HEK293 (cell line): ENCODE measurements at regions not wholly inside any gene's neighbourhood (a gene's known extent, or its start where the extent isn't known, plus 50 kb on each side); places are given as distances from the start of the nearest gene placed in this dataset.

Experiments
- CTCF ChIP-seq: fragments of 450-650 bp; formaldehyde crosslinking; IDR thresholded peaks from 2 replicates; pipeline ENCODE4 v1.5.1; 2016; ENCODE audit warnings: missing biosample characterization, missing genetic modification characterization
- HOXC10 ChIP-seq: sonication (generic); formaldehyde crosslinking; IDR thresholded peaks from 2 replicates; pipeline ENCODE4 v1.8.1; 2023; ENCODE audit warnings: mild to moderate bottlenecking, missing genetic modification reagents
- SP2 ChIP-seq: fragments of 450-650 bp; formaldehyde crosslinking; IDR thresholded peaks from 2 replicates; pipeline ENCODE4 v1.5.1; 2016; ENCODE audit warnings: missing biosample characterization, missing genetic modification characterization
- ZNF37A ChIP-seq: fragments of 450-650 bp; IDR thresholded peaks from 2 replicates; pipeline ENCODE4 v1.5.1; 2018; ENCODE audit warnings: missing biosample characterization, missing genetic modification characterization
- ZNF449 ChIP-seq: fragments of 450-650 bp; formaldehyde crosslinking; IDR thresholded peaks from 2 replicates; pipeline ENCODE4 v1.5.1; 2017; ENCODE audit warnings: missing biosample characterization, mild to moderate bottlenecking, missing genetic modification characterization, moderate library complexity
- ZNF639 ChIP-seq: fragments of 450-650 bp; formaldehyde crosslinking; IDR thresholded peaks from 2 replicates; pipeline ENCODE4 v1.5.1; 2016; ENCODE audit warnings: missing biosample characterization, missing genetic modification characterization
- ZSCAN23 ChIP-seq: fragments of 450-650 bp; formaldehyde crosslinking; IDR thresholded peaks from 2 replicates; pipeline ENCODE4 v1.5.1; 2016; ENCODE audit warnings: missing biosample characterization, missing genetic modification characterization

GRCh38 chr15:96089405-96090058 lies 241.0 kb upstream of the NR2F2 start:
- TF ChIP-seq ZNF449 (tag by site-specific recombination) (no peak), CTCF (tag by site-specific recombination) (no peak), SP2 (tag by site-specific recombination) (no peak), ZNF37A (no peak), ZSCAN23 (tag by site-specific recombination) (no peak), ZNF639 (tag by site-specific recombination) (no peak), HOXC10 (CRISPR knock-in tag) (no peak)
